NCI-H1930 (cell line): ENCODE measurements at regions not wholly inside any gene's neighbourhood (a gene's known extent, or its start where the extent isn't known, plus 50 kb on each side); places are given as distances from the start of the nearest gene placed in this dataset.

Experiments
- DNase-seq, 2 experiments: peaks; one replicate each; lab custom pipeline; 2025; lab: John Stamatoyannopoulos, UW

DNA sequence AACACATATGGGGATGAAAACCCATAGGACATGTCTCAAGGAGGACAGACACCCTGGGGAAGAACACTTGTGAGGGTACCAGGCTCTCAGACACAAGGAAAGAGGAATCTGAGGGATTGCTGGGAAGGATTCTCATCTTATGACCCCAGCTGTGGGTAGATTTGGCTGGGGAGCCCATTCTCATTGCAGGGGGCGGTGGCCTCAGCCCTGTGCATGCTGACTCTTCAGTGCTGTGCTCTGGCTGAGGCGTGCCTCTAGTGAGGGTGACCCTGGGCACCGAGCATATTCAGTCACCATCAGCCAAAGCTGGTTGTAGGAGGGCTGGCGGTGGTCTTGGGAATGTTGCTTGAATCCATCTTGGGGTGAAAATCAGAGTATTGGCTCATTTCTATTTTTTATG, 140.7 kb downstream of the TM9SF2 start:
- no peak for DNase-seq

DNA sequence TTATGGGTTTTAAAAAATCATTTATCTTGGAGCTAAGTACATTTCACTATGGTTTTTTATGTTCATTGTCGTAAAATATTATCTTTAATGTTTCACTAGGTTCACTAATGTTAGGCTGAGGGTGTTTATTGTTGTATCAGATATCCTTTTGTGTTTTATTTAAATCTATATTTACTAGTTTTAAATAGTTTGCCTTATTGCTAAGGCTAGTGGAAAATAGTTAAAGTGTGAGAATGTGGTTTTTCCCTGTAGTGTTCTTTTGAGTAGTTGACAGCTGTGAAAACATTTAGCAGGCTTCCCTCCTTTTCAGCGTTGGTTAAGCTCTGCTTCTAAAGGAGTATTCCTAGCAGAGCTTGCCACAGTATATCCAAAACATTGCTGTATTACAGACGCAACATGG, 139.0 kb downstream of the TM9SF2 start:
- DNase-seq: peak in 1 of 2 experiments; percentile 44

DNA sequence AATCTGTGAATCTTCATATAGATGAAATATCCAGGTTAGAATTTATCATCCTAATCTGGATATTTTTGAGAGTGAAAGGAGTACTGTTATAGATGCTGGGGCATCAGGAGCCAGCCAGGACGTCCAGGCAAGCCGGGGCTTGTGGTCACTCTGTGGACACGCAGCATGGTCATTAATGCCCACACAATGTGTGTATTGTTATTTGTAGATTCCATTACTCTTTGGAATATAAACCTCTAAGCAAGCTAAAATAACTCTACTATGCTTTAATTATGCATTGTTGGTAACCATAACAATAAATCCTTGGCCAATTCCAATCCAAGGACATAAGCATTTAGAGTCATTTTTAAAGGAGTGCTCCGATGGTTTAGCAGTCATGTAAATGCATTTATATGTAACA, 137.9 kb downstream of the TM9SF2 start:
- no peak for DNase-seq

- DNase-seq: no peak
These were observed 135.6 kb downstream of the TM9SF2 start for GRCh38 chr13:99636728-99637353.

GRCh38 chr13:99636306-99636705, 135.0 kb downstream of the TM9SF2 start:
- no peak for DNase-seq

GRCh38 chr13:99634672-99635071, 133.4 kb downstream of the TM9SF2 start:
- no peak for DNase-seq

- no peak for DNase-seq
These were observed 129.1 kb downstream of the TM9SF2 start for GRCh38 chr13:99630269-99630898.

DNA sequence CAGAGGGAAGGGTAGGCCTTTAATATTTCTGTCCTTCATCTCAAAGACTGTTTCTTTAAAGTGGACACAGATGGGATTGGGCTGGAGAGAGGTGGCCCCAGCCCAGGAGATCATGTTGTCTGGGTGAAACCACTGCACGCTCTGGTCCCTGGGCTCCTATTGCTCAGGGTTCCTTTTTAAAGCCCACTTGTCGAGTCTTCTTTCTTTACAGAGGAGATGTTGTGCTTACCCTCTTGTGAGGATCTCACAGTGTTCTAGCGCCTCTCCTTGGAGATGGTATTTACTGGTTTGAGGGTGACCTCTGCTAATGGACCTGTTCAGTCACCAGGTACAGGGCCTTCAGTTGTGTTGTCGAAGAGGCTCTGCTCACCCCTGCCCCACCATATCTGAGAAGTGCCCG, 128.4 kb downstream of the TM9SF2 start:
- DNase-seq: no peak

DNA sequence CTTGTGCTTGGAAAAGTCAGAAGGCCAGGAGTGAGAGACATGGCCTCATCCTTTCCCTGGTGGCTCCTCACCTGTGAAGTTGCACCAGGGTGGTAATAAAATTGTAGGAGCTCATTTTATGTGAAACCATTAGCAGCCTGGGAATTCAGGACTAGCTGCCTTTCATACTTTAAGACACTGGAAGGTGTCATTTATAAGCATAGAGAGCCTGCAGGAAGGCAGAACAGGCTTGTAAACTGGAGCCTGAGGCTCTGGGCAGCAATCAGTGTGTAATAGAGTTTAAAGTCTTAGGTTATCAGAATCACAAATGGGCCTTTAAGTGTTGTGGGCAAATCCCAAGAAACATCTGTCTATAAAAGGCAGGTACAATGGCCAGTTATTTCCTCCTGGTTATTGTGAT, 127.2 kb downstream of the TM9SF2 start:
- no peak for DNase-seq

- DNase-seq: no peak
These were observed 125.3 kb downstream of the TM9SF2 start for GRCh38 chr13:99626461-99627082.

GRCh38 chr13:99624936-99625540, 123.8 kb downstream of the TM9SF2 start:
- no peak for DNase-seq

GRCh38 chr13:99620806-99621205, 119.5 kb downstream of the TM9SF2 start:
- no peak for DNase-seq

- no peak for DNase-seq
These were observed 117.9 kb downstream of the TM9SF2 start for GRCh38 chr13:99619207-99619606.

DNA sequence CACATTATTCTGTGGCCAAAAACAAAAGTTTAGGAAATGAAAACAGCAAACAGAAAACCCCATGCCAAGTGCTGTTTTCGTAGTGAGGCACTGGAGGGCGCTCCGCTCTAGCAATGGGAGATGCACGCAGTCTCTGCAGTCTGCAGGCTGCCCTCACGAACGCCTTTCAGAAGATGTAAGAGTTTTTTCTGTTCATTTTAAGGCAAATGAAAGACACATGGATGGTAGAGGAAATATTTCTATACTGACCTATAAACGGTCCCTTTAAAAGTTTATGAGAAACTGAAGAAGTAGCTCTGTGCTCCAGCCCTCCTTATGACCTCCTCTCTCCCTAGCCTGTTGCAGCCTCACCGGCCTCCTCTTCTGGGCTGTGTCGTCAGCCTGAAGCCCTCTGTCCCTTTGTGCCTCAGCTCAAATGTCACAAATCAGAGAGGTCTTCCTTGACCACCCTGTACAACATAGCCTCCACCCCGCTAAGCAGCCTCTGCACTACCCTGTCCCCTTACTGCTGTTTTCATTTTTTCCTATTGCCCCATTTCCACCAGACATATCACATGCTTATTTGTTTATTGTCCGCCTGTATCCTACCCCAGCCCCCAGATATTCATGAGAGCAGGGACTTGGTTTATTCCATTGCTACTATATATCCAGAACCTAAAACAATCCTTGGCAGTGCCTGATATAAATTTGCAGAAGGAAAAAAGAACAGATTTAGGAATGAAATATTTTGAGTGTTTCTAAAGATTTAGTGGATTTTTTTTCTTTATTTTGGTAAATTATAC, 116.4 kb downstream of the TM9SF2 start:
- no peak for DNase-seq

- peak in 1 of 2 experiments; percentile 12 for DNase-seq
These were observed 113.2 kb downstream of the TM9SF2 start for GRCh38 chr13:99614465-99614885.
